CD14-positive monocyte (primary cell): ENCODE measurements at regions not wholly inside any gene's neighbourhood (a gene's known extent, or its start where the extent isn't known, plus 50 kb on each side); places are given as distances from the start of the nearest gene placed in this dataset.

Source experiments
- DNase-seq, 3 donors: peaks; one replicate each; pipeline ENCODE4 v3.0.0-alpha.2; 2011 to 2022
- H2AFZ ChIP-seq: 2 replicates; pipeline ENCODE4 v1.6.0; 2012; ENCODE audit warnings: mild to moderate bottlenecking, low read depth, low read length, inconsistent platforms; ENCODE audit not compliant: insufficient read depth, poor library complexity, severe bottlenecking
- H3K27ac ChIP-seq, 2 donors: 1 replicate in 1 of 2; 2 replicates in 1 of 2; pipeline ENCODE4 v1.5.1; 2012 to 2013; ENCODE audit warnings: low read length in 2 of 2, control low read depth in 1 of 2, inconsistent platforms in 1 of 2, low read depth in 1 of 2, mild to moderate bottlenecking in 1 of 2
- H3K27me3 ChIP-seq, 2 donors: one replicate each; pipeline versions ENCODE4 v1.6.0 to v1.6.1; 2011 to 2013; ENCODE audit warnings: low read length in 2 of 2; ENCODE audit not compliant: control insufficient read depth in 2 of 2, insufficient read depth in 2 of 2
- H3K36me3 ChIP-seq, 2 donors: replicated peaks in 1 of 2; 1 replicate in 1 of 2; 2 replicates in 1 of 2; pipeline versions ENCODE4 v1.5.1 to v1.6.1; 2012 to 2013; ENCODE audit warnings: low read length in 2 of 2, control low read depth in 1 of 2, inconsistent platforms in 1 of 2, mild to moderate bottlenecking in 1 of 2; ENCODE audit not compliant: insufficient read depth in 2 of 2, control insufficient read depth in 1 of 2
- H3K4me1 ChIP-seq, 2 donors: 1 replicate in 1 of 2; 2 replicates in 1 of 2; pipeline versions ENCODE4 v1.5.1 to v1.6.1; 2012 to 2013; ENCODE audit warnings: low read length in 2 of 2, control low read depth in 1 of 2, inconsistent platforms in 1 of 2, mild to moderate bottlenecking in 1 of 2, moderate library complexity in 1 of 2; ENCODE audit not compliant: insufficient read depth in 2 of 2, control insufficient read depth in 1 of 2
- H3K4me2 ChIP-seq: replicated peaks from 2 replicates; pipeline ENCODE3; 2012; ENCODE audit warnings: low read length, moderate library complexity, mild to moderate bottlenecking; ENCODE audit not compliant: poor library complexity, severe bottlenecking; ENCODE audit errors: extremely low read depth
- H3K4me3 ChIP-seq, 3 experiments: fragments of 200-600 bp in 1 of 3; sonication (generic) in 1 of 3; replicated peaks in 1 of 3; 1 replicate in 2 of 3; 2 replicates in 1 of 3; pipeline ENCODE4 v1.5.1; 2011 to 2013; ENCODE audit warnings: low read length in 3 of 3, mild to moderate bottlenecking in 3 of 3, control low read depth in 2 of 3, low read depth in 2 of 3, inconsistent platforms in 1 of 3, moderate library complexity in 1 of 3
- H3K79me2 ChIP-seq: 2 replicates; pipeline ENCODE4 v1.6.0; 2012; ENCODE audit warnings: mild to moderate bottlenecking, control low read depth, inconsistent platforms, low read length, moderate library complexity; ENCODE audit not compliant: insufficient read depth
- H3K9ac ChIP-seq: 2 replicates; pipeline ENCODE4 v1.6.0; 2017; ENCODE audit warnings: low read length, mild to moderate bottlenecking; ENCODE audit not compliant: insufficient read depth, poor library complexity, severe bottlenecking
- H3K9me3 ChIP-seq, 2 donors: replicated peaks in 1 of 2; 1 replicate in 1 of 2; 2 replicates in 1 of 2; pipeline versions ENCODE4 v1.5.1 to v1.6.1; 2012 to 2013; ENCODE audit warnings: low read length in 2 of 2, control low read depth in 1 of 2; ENCODE audit not compliant: control insufficient read depth in 1 of 2, insufficient read depth in 1 of 2
- H4K20me1 ChIP-seq: 2 replicates; pipeline ENCODE4 v1.6.0; 2012; ENCODE audit warnings: mild to moderate bottlenecking, low read length, control low read depth, moderate library complexity; ENCODE audit not compliant: insufficient read depth
- H3K27ac Mint-ChIP-seq, 7 donors: one replicate each; pipeline ENCODE4 v1.8.0; 2020; ENCODE audit warnings: mild to moderate bottlenecking in 7 of 7, mixed read lengths in 7 of 7, moderate library complexity in 6 of 7, inconsistent platforms in 2 of 7
- H3K27me3 Mint-ChIP-seq, 3 donors: one replicate each; pipeline ENCODE4 v1.8.0; 2021 to 2022; ENCODE audit warnings: low read depth in 3 of 3, mild to moderate bottlenecking in 3 of 3, mixed read lengths in 3 of 3, moderate library complexity in 3 of 3, inconsistent platforms in 1 of 3
- H3K36me3 Mint-ChIP-seq, 2 donors: one replicate each; pipeline ENCODE4 v1.8.0; 2020; ENCODE audit warnings: mixed read lengths in 2 of 2, inconsistent platforms in 1 of 2, mild to moderate bottlenecking in 1 of 2
- H3K4me1 Mint-ChIP-seq: one replicate; pipeline ENCODE4 v1.8.0; 2020; ENCODE audit warnings: mild to moderate bottlenecking, mixed read lengths
- H3K4me3 Mint-ChIP-seq, 2 donors: one replicate each; pipeline ENCODE4 v1.8.0; 2020; ENCODE audit warnings: mild to moderate bottlenecking in 2 of 2, mixed read lengths in 2 of 2, moderate library complexity in 1 of 2
- H3K9me3 Mint-ChIP-seq, 7 donors: one replicate each; pipeline ENCODE4 v1.8.0; 2020 to 2022; ENCODE audit warnings: mixed read lengths in 7 of 7, mild to moderate bottlenecking in 6 of 7, moderate library complexity in 6 of 7, inconsistent platforms in 2 of 7
- WGBS: methylation state at CpG from one replicate; pipeline ENCODE4 v1.1.5; 2013; ENCODE audit warnings: missing lambda C conversion rate; ENCODE audit not compliant: insufficient coverage; 5-methylcytosine and 5-hydroxymethylcytosine counted together
- intact Hi-C, 2 donors: fragments of 100-400 bp; cut with micrococcal nuclease; formaldehyde crosslinking; loops; one replicate each; pipeline versions ENCODE4 v1.15.0 to v1.15.1; 2023
- TF ChIP-seq, protein P1 (sequence below): fragments of 200-600 bp; IDR thresholded peaks from one replicate; pipeline ENCODE4 v1.8.0; 2022; ENCODE audit warnings: antibody characterized with exemption, mild to moderate bottlenecking

DNA sequence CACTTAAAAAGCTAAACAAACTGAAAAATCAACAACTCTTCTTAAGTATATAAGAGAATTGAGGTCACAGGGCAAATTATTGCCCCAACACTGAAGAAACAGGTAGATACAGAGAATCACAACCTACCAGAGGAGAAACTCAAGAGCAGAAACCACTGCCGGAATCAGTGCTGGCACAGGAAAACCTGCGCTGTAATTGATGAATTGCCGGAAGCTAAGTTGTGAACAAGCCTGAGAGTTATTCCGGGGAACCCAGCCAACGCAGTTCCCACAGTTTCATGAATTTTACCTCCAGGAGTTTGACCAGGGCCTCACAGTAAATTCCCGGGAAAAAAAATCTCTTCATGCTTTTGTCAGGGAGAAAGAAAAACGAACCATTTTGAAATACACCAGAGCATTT lies 657.1 kb upstream of the BRINP3 start:
- no peaks in the 10 kb centered on the region for H3K36me3 Mint-ChIP-seq
- Histone ChIP-seq H3K27ac (no peak overlapping the region), H4K20me1 (no peaks in the 10 kb centered on the region), H3K4me1 (no peaks in the 10 kb centered on the region), H2AFZ (no peak overlapping the region), H3K4me2 (no peak overlapping the region), H3K9ac (no peak overlapping the region), H3K27me3 (no peaks in the 10 kb centered on the region), H3K4me3 (no peak overlapping the region), H3K79me2 (no peaks in the 10 kb centered on the region), H3K9me3 (no peaks in the 10 kb centered on the region), H3K36me3 (no peaks in the 10 kb centered on the region)
- H3K27me3 Mint-ChIP-seq: peaks cover 0 to 7% (median 6%) of the 10 kb centered on the region in 3 donors
- no peak overlapping the region for H3K4me3 Mint-ChIP-seq
- H3K4me1 Mint-ChIP-seq: no peaks in the 10 kb centered on the region
- WGBS: 20% methylated on average over 5 of the region's 7 CpGs
- H3K9me3 Mint-ChIP-seq: peaks cover 0 to 3% (median 2%) of the 10 kb centered on the region in 7 donors
- no peak overlapping the region for H3K27ac Mint-ChIP-seq
- TF ChIP-seq, protein P1, sequence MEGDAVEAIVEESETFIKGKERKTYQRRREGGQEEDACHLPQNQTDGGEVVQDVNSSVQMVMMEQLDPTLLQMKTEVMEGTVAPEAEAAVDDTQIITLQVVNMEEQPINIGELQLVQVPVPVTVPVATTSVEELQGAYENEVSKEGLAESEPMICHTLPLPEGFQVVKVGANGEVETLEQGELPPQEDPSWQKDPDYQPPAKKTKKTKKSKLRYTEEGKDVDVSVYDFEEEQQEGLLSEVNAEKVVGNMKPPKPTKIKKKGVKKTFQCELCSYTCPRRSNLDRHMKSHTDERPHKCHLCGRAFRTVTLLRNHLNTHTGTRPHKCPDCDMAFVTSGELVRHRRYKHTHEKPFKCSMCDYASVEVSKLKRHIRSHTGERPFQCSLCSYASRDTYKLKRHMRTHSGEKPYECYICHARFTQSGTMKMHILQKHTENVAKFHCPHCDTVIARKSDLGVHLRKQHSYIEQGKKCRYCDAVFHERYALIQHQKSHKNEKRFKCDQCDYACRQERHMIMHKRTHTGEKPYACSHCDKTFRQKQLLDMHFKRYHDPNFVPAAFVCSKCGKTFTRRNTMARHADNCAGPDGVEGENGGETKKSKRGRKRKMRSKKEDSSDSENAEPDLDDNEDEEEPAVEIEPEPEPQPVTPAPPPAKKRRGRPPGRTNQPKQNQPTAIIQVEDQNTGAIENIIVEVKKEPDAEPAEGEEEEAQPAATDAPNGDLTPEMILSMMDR: no peak
- DNase-seq: no peak
- intact Hi-C loops: no loop called here

DNA sequence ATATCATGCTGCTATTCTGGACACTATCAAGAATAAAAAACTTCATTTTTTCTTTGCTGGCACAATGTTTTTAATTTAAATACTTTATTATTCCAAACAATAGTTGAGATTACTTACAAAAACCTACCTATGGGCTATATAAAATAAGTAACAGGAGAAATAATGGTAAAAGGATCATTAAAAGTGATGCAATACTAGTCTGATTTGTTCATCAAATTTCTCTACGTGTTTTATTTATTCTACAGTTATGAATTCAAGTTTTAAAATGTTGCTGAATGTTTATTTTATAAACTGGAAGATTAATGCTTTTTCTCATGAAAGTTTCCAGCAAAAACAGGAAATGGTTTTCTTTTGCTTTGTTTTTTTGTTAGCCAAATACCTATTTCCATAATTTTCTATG lies 662.4 kb upstream of the BRINP3 start:
- Histone ChIP-seq H3K4me2 (no peak overlapping the region), H3K4me3 (no peak overlapping the region), H4K20me1 (no peaks in the 10 kb centered on the region), H3K27me3 (no peaks in the 10 kb centered on the region), H3K9me3 (no peaks in the 10 kb centered on the region), H2AFZ (no peak overlapping the region), H3K79me2 (no peaks in the 10 kb centered on the region), H3K9ac (no peak overlapping the region), H3K27ac (no peak overlapping the region), H3K36me3 (no peaks in the 10 kb centered on the region), H3K4me1 (no peaks in the 10 kb centered on the region)
- WGBS: no CpG with 5 or more reads among the region's 1 CpG
- no peak overlapping the region for H3K27ac Mint-ChIP-seq
- no peaks in the 10 kb centered on the region for H3K36me3 Mint-ChIP-seq
- no peak for DNase-seq
- H3K4me3 Mint-ChIP-seq: no peak overlapping the region
- TF ChIP-seq, protein P1: no peak
- H3K9me3 Mint-ChIP-seq: peaks cover 0 to 3% (median 0%) of the 10 kb centered on the region in 7 donors
- H3K27me3 Mint-ChIP-seq: peaks cover 0 to 5% (median 4%) of the 10 kb centered on the region in 3 donors
- H3K4me1 Mint-ChIP-seq: no peaks in the 10 kb centered on the region
- intact Hi-C loops: no loop called here
